ENCODE measurements at regions not wholly inside any gene's neighbourhood (a gene's known extent, or its start where the extent isn't known, plus 50 kb on each side); places are given as distances from the start of the nearest gene placed in this dataset.
"Not testable (repeated sequence)": the region's sequence is repeated elsewhere in the genome, so short reads cannot be mapped to it uniquely, and the experiment has no call there.

- no peak overlapping the region for H3K27ac ChIP-seq
- DNase-seq (ENCODE audit: low spot score), result no peak
Measured at GRCh38 chr1:60850084-60850483, 232.3 kb upstream of the NFIA start.

GRCh38 chr1:60849401-60849800 lies 233.0 kb upstream of the NFIA start:
- ChIA-PET POLR2A (ENCODE audit: low non-redundant PET) (no interaction called here), CTCF (interaction anchor here (0.6 to 2.8 kb wide), 5 partner anchors 10 to 822 kb away, joined by 3 to 12 read pairs (median 5); no protein-coding TSS in a partner anchor)
- DNase-seq (ENCODE audit: low spot score), result no peak
- no peak overlapping the region for H3K27ac ChIP-seq
- TF ChIP-seq CTCF (conservative IDR thresholded peaks at IDR 0.05; ENCODE audit: low read depth), result no peak

More at GRCh38 chr1:60850084-60850483, 232.3 kb upstream of the NFIA start:
- ChIA-PET CTCF (interaction anchor here (0.6 to 2.8 kb wide), 6 partner anchors 9 to 823 kb away, joined by 3 to 12 read pairs (median 4); no protein-coding TSS in a partner anchor), POLR2A (ENCODE audit: low non-redundant PET) (no interaction called here)
- no peak for TF ChIP-seq CTCF (conservative IDR thresholded peaks at IDR 0.05; ENCODE audit: low read depth)

GRCh38 chr1:60848583-60849188 lies 233.7 kb upstream of the NFIA start:
- CTCF ChIA-PET, result interaction anchor here (0.5 to 2.8 kb wide), 21 partner anchors 10 to 1617 kb away, joined by 3 to 12 read pairs (median 5); no protein-coding TSS in a partner anchor
- H3K27ac ChIP-seq, result no peak overlapping the region
- POLR2A ChIA-PET (ENCODE audit: low non-redundant PET), result no interaction called here
- DNase-seq (ENCODE audit: low spot score), result peak; percentile 17
- TF ChIP-seq CTCF (conservative IDR thresholded peaks at IDR 0.05; ENCODE audit: low read depth), result peak; percentile 59

GRCh38 chr1:60847855-60848582 lies 234.3 kb upstream of the NFIA start:
- POLR2A ChIA-PET (ENCODE audit: low non-redundant PET), result no interaction called here
- CTCF ChIA-PET, result interaction anchor here (0.5 to 2.8 kb wide), 11 partner anchors 11 to 741 kb away, joined by 3 to 12 read pairs (median 4); no protein-coding TSS in a partner anchor
- no peak for DNase-seq (ENCODE audit: low spot score)
- no peak overlapping the region for H3K27ac ChIP-seq
- no peak for TF ChIP-seq CTCF (conservative IDR thresholded peaks at IDR 0.05; ENCODE audit: low read depth)

- TF ChIP-seq CTCF (conservative IDR thresholded peaks at IDR 0.05; ENCODE audit: low read depth), result no peak
- POLR2A ChIA-PET (ENCODE audit: low non-redundant PET), result no interaction called here
- H3K27ac ChIP-seq, result no peak overlapping the region
- DNase-seq (ENCODE audit: low spot score), result no peak
- CTCF ChIA-PET, result no interaction called here
Measured at GRCh38 chr1:60847391-60847790, 235.0 kb upstream of the NFIA start.

GRCh38 chr1:60845659-60846058 lies 236.7 kb upstream of the NFIA start:
- DNase-seq (ENCODE audit: low spot score); CTCF ChIA-PET; H3K27ac ChIP-seq; POLR2A ChIA-PET (ENCODE audit: low non-redundant PET): not testable (repeated sequence)

- ChIA-PET POLR2A (ENCODE audit: low non-redundant PET) (no interaction called here), CTCF (no interaction called here)
- no peak for DNase-seq (ENCODE audit: low spot score)
- TF ChIP-seq CTCF (conservative IDR thresholded peaks at IDR 0.05; ENCODE audit: low read depth), result no peak
- no peak overlapping the region for H3K27ac ChIP-seq
Measured at GRCh38 chr1:60842304-60842703, 240.1 kb upstream of the NFIA start.
